Neural crest cell (in vitro differentiated cells): ENCODE measurements at regions not wholly inside any gene's neighbourhood (a gene's known extent, or its start where the extent isn't known, plus 50 kb on each side); places are given as distances from the start of the nearest gene placed in this dataset.
A peak's percentile ranks its signal among the peaks of the same experiment; 100 is the strongest.

Experiments
- DNase-seq: peaks from one replicate; pipeline ENCODE4 v3.0.0; 2021; ENCODE audit warnings: low read depth, mixed read lengths, low spot score
- H3K27ac Mint-ChIP-seq: one replicate; pipeline ENCODE4 v1.8.0; 2021; ENCODE audit warnings: mild to moderate bottlenecking, mixed read lengths; ENCODE audit not compliant: unreplicated experiment
- H3K27me3 Mint-ChIP-seq: 2 replicates; pipeline ENCODE4 v1.8.0; 2021; ENCODE audit warnings: low read depth, mild to moderate bottlenecking, mixed read lengths
- H3K36me3 Mint-ChIP-seq: 2 replicates; pipeline ENCODE4 v1.8.0; 2021; ENCODE audit warnings: low read depth, mild to moderate bottlenecking, mixed read lengths
- H3K4me1 Mint-ChIP-seq: 2 replicates; pipeline ENCODE4 v1.8.0; 2021; ENCODE audit warnings: mixed read lengths
- H3K4me3 Mint-ChIP-seq: one replicate; pipeline ENCODE4 v1.8.0; 2021; ENCODE audit warnings: mild to moderate bottlenecking, mixed read lengths
- H3K9me3 Mint-ChIP-seq: 2 replicates; pipeline ENCODE4 v1.8.0; 2021; ENCODE audit warnings: mixed read lengths
- TF ChIP-seq, protein P1 (sequence below): fragments of 200-600 bp; sonication (generic); conservative IDR thresholded peaks from 2 replicates; pipeline ENCODE4 v1.5.0; 2021; ENCODE audit warnings: antibody characterized with exemption, mild to moderate bottlenecking

DNA sequence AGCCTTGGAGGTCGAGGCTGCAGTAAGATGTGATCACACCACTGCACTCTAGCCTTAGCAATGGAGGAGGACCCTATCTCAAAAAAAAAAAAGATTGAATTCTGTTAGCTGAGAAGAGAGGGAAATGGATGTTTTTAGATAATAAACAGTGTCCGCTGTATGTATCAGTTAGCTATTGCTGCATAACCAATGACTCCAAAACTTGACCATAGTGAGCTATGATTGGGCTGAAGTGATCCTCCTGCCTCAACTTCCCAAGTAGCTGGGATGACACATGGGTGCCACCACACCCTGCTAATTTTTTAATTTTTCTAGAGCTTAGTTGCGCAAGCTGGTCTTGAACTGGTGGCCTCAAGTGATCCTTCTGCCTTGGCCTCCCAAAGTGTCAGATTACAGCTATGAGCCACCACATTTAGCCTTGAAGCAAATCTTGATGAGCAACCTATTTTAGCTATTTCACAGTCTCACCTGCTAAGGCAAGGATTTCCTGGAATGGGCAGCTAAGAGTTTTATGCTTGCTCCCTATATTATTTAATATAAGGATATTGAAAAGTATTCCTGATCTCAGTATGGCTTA is 68.3 kb upstream of the ATF7IP2 start:
- Mint-ChIP-seq H3K4me3 (no peak overlapping the region), H3K9me3 (no peaks in the 10 kb centered on the region), H3K36me3 (no peaks in the 10 kb centered on the region), H3K27ac (no peak overlapping the region), H3K4me1 (peaks cover 19% of the 10 kb centered on the region), H3K27me3 (no peaks in the 10 kb centered on the region)
- no peak for DNase-seq
- TF ChIP-seq, protein P1, sequence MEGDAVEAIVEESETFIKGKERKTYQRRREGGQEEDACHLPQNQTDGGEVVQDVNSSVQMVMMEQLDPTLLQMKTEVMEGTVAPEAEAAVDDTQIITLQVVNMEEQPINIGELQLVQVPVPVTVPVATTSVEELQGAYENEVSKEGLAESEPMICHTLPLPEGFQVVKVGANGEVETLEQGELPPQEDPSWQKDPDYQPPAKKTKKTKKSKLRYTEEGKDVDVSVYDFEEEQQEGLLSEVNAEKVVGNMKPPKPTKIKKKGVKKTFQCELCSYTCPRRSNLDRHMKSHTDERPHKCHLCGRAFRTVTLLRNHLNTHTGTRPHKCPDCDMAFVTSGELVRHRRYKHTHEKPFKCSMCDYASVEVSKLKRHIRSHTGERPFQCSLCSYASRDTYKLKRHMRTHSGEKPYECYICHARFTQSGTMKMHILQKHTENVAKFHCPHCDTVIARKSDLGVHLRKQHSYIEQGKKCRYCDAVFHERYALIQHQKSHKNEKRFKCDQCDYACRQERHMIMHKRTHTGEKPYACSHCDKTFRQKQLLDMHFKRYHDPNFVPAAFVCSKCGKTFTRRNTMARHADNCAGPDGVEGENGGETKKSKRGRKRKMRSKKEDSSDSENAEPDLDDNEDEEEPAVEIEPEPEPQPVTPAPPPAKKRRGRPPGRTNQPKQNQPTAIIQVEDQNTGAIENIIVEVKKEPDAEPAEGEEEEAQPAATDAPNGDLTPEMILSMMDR, result no peak

DNA sequence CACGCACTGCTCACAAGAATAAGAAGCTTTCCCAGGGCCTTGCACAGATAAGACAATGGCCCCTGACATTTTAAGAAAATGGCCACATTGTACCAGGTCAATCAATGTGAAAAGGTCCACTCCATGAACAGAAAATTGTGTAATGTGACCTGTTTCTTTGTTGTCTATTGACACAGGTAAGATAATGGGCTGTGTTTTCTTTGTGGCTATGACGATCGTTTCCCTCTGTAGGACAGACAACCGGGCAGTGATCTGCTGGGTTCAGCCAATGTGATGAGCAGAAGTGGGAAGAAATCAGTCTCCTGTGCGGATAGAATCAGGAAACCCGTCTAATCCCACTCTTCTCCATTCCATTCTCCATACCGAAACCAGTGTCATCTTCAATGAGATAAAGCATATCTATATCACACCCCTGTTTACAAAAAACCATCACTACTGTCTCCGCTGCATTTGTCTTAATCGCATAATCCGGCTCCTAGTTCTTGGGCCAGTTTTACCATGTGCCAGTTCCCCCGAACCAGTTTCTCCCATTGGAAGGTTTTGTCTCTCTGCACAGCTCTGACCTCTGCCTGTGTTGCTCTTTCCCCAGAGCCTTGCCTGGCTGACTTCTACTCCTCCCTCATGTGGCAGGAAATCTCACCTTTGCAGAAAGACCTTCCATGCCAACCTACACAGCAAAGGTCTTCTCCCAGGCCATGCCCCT is 66.9 kb upstream of the ATF7IP2 start:
- Mint-ChIP-seq H3K4me1 (peaks cover 19% of the 10 kb centered on the region), H3K36me3 (no peaks in the 10 kb centered on the region), H3K27me3 (no peaks in the 10 kb centered on the region), H3K4me3 (no peak overlapping the region), H3K9me3 (no peaks in the 10 kb centered on the region), H3K27ac (peak overlapping the region; percentile 8)
- TF ChIP-seq, protein P1, result no peak
- DNase-seq, result no peak

DNA sequence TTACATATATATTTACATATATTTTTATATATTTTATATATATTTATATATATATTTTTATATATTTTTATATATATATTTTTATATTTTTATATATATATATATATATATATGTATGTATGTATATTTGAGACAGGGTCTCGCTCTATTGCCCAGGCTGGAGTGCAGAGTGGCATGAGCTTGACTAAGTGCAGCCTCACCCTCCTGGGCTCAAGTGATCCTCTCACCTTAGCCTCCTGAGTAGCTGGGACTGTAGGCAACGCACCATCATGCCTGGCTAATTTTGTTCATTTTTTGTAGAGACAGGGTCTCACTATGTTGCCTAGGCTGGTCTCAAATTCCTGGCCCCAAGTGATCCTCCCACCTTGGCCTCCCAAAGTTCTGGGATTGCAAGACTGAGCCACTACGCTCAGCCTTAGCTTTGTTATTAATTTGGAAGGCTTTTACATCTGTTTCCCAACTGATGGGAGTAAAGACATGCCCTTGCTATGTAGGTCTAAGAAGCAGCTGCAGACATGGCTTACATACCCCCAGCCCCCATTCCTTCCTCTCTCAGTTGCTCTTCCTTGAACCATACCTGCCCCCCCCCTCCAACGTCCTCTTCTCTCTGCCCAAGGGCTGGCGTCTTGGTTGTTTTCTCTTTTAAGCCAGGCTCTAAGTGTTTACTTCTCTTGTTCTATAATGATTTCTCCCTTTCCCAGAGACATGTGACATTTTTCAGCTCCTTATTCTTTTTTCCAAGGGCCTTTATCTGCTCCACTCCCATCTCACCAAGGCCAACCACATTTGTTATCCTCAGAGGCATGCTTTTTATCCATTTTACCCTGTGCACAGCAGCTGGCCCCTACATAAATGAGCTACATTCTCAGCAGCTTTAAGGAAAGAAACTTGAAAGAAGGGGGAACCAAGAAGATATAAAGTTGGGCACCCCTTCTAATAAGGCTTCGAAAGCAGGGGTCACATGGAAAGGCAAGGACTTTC is 64.2 kb upstream of the ATF7IP2 start:
- H3K27ac Mint-ChIP-seq, result no peak overlapping the region

DNA sequence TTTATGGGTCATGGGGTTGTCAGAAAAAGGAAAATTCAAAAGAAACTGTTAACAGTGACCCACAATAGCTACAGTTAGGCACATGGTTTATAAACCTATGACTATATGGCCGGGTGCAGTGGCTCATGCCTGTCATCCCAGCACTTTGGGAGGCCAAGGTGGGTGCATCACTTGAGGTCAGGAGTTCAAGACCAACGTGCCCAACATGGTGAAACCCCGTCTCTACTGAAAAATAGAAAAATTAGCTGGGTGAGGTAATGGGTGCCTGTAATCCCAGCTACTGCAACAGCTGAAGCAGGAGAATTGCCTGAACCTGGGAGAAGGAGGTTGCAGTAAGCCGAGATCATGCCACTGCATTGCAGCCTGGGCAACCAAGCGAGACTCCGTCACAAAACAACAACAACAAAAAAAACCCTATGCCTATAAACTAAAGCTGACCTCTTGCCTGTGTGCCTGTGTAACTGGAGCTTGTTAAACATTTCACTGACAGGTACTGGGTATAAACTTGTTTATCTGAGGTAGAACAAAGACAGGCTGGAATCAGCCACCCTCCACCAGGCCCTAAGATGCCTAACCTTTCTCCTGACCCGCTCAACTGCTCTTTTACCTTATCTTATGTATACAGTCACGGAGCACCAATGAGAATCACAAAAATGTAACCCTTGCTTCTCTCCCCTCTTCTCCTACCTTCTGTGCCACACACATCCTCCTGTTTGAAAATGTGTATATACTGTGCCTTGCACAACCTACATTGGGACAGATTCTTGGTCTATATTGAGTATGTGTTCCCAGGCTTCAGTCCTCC is 62.9 kb upstream of the ATF7IP2 start:
- Mint-ChIP-seq H3K27me3 (no peaks in the 10 kb centered on the region), H3K36me3 (no peaks in the 10 kb centered on the region), H3K9me3 (no peaks in the 10 kb centered on the region), H3K4me3 (no peak overlapping the region), H3K27ac (no peak overlapping the region), H3K4me1 (peaks cover 15% of the 10 kb centered on the region)
- TF ChIP-seq, protein P1, result no peak
- no peak for DNase-seq

More for the DNA sequence above, 64.2 kb upstream of the ATF7IP2 start:
- Mint-ChIP-seq H3K27me3 (no peaks in the 10 kb centered on the region), H3K36me3 (no peaks in the 10 kb centered on the region), H3K9me3 (no peaks in the 10 kb centered on the region), H3K4me3 (no peak overlapping the region), H3K4me1 (peaks cover 15% of the 10 kb centered on the region)
- TF ChIP-seq, protein P1, result no peak
- DNase-seq, result no peak

DNA sequence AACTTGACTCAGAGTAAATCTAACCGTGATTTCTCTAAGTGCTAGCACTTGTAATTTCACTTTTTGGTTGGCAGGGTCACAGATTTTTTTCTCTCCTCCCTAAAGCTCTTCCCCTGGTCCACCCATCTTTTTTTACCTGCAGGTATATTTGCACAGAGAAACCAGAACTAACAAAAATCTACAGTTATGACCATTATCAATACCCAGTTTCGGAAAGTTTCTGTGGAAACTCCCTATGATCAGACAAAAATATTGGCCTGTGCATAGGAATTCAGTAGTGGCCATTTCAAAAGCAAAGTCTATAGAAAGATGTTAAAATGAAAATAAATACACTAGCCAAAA is 62.4 kb upstream of the ATF7IP2 start:
- TF ChIP-seq, protein P1, result no peak
- Mint-ChIP-seq H3K27ac (no peak overlapping the region), H3K36me3 (no peaks in the 10 kb centered on the region), H3K9me3 (no peaks in the 10 kb centered on the region), H3K4me3 (no peak overlapping the region), H3K27me3 (no peaks in the 10 kb centered on the region), H3K4me1 (peaks cover 11% of the 10 kb centered on the region)
- DNase-seq, result no peak
